Caki2 (cell line): ENCODE measurements at regions not wholly inside any gene's neighbourhood (a gene's known extent, or its start where the extent isn't known, plus 50 kb on each side); places are given as distances from the start of the nearest gene placed in this dataset.
A peak's percentile ranks its signal among the peaks of the same experiment; 100 is the strongest.

Experiments
- DNase-seq: peaks from one replicate; pipeline ENCODE4 v3.0.0-alpha.2; 2015; ENCODE audit warnings: low read depth
- in situ Hi-C: cut with HindIII; loops from 2 replicates; pipeline ENCODE4 v1.10.0; 2016; ENCODE audit warnings: low sequenced_read_pairs, low pct_unique_long_range_greater_than_20kb, mixed read lengths

- DNase-seq = no peak
- in situ Hi-C loops = no loop called here
Observed at GRCh38 chr9:12874395-12874794, 99.6 kb downstream of the LURAP1L start.

GRCh38 chr9:12875191-12875590 lies 100.4 kb downstream of the LURAP1L start:
- peak; percentile 11 for DNase-seq
- in situ Hi-C loops = no loop called here

DNA sequence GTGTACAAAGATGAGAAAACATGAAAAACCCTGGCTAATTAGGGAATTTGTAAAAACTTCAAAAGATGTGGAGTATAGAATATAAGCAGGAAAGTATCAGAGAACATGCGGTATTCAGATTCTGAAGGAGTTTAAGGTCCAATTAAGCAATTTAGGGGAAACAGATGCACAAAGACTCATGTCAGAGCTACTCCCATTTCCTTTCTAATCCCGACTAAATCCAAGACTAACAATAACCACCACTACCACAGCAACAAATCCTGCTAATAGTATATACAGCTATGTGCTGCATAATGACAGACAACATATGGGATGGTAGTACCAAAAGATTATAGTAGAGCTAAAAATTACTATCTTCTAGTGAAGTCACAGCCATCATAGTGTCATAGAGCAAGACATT lies 102.1 kb downstream of the LURAP1L start:
- in situ Hi-C loops = no loop called here
- no peak for DNase-seq

DNA sequence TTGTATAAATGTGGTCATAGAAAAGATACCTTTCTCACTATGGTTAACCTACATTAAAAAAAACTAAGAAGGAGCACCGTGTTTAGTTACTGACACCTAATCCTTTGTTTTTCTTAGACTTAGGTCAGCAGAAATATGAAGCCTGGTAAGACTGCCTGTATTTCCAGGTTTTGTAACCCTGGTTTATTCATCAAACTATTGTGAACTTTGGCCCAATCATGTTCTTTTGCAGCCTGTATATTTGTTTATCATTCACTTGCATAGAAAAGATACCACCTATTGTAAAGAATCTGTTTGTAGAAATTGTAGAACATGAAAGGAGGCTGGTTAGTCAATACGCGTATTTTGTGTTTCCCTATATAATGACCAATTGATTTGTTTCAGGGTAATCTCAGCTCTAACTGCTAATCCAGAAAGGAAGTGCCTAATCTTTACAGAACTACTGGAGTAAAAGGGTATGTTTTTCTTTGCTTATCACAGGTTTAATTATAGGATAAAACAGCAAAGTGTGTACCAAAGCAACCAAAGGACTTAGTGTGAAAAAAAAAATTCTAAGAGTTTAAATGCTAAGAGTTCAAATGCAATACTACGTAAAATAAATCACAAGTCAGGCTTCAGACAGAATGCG lies 103.6 kb downstream of the LURAP1L start:
- DNase-seq = peak; percentile 30
- in situ Hi-C loops = no loop called here

DNA sequence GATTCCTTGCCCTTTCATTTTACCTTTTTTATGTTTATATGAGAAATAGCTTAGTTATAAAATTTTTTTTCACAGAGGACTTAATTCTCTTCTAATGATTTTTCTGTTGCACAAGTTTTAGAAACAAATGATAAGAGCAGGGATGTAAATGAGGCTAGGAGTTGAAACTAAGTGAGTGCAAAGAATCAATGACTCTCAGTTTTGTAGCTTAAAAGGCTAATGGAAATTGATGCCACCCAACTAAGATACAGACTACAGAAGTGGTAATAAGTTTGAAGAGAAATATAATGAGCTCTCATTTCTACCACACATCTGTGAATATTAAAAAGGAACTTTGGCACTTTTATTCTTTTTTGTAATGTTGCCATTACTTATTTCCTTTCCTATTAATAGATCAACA lies 105.1 kb downstream of the LURAP1L start:
- in situ Hi-C loops = no loop called here

DNA sequence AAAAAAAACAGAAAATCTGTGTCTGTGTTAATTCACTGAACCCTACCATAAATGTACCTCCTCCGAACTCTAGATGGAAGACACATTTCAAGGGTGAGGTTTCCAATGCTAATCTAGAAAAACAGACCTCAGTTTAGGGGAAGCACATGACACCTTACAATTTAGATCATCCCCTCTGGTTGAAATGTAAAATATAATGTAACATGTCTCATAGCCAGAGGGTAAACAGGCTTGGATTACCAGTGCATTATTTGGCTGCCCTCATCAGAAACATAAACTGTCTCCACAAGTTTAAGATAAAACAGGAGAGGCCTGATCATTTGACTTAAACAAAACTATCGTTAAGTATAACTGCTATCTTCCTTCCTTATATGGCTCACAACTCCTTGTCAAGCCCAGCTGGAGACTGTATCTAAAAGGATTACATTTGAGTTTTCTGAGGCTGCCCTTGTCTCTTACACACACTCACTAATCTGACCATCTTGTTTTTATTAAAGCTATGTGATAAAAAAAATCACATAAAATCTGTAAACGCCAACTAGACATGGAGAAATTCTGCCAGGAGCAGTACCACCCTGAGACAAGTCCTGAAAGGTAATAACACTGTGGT lies 105.7 kb downstream of the LURAP1L start:
- no peak for DNase-seq
- in situ Hi-C loops = no loop called here

More for the DNA sequence above, 105.1 kb downstream of the LURAP1L start:
- DNase-seq = no peak

DNA sequence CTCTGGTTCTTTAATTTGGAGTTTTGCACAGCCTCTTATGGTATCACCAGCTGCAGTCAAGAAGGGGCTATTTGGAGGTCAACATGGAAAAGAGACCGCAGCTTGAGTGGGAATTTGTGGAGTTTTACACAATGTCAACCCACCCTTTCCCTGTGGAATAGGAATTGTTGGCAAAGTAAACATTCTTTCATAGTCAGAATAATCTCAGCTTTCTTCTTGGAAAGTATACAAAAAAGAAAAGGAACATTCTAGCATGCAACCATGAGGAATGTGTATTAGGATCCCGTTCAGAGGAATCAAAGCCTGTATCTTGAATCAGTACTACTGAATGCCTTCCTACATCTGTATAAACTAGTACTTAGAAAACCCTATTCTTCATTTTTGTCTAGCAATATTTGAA lies 107.6 kb downstream of the LURAP1L start:
- DNase-seq = no peak

DNA sequence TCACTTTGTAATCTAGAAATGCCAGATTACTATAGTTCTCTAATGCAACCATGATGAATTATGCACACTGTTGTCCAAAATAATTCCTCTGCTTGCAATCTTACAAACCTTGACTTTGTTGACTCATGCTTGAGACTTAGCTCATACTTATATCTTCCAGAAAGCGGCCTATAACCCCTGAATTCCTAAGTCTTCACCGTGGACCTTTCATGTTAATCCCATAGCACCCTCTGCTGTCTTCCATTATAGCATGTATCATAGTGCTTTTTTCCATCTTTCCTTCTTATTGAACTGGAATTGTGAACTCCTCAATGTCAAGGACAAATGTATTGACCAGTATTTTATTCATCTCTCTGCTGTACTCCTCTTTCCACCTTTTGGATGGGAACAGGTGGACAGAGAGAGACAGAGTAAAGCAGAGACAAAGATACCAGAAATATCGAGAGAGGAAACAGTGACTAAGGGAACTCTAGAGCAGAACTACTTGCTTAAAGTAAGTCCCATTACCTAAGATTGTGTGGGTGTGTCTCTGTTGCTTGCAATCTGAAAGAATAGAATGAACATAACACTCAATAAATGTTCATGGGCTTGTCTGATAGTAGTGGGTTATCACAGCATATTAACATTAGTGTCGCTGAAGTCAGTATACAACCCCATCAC lies 110.0 kb downstream of the LURAP1L start:
- in situ Hi-C loops = no loop called here
- DNase-seq = peak; percentile 61

More for the DNA sequence above, 107.6 kb downstream of the LURAP1L start:
- in situ Hi-C loops = no loop called here

DNA sequence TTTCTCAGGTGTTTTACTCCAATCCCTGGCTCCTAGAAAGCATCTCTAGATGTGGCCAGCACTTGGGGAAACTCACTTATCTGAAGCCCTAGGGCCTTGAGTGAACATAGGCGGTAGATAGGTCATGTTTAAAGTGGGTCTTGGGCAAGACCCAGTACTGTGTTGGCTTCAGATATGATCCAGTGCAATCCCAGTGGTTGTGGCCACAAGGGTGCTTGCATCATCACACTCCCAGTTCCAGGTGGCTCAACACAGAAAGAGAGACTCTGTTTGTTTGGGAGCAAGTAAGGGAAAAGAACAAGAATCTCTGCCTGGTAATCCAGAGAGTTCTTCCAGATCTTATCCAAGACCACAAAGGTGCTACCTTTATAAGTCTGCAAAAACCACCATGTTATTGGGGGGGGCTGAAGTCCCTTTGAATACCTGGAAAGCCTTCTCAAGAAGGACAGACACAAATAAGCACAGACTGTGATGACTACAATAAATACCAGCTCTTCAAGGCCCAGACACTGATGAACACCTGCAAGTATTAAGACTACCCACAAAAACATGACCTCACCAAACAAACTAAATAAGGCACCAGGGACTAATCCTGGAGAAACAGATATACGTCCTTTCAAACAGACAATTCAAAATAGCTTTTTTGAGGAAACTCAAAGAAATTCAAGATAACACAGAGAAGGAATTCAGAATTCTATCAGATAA lies 114.7 kb downstream of the LURAP1L start:
- DNase-seq = no peak
- in situ Hi-C loops = no loop called here

DNA sequence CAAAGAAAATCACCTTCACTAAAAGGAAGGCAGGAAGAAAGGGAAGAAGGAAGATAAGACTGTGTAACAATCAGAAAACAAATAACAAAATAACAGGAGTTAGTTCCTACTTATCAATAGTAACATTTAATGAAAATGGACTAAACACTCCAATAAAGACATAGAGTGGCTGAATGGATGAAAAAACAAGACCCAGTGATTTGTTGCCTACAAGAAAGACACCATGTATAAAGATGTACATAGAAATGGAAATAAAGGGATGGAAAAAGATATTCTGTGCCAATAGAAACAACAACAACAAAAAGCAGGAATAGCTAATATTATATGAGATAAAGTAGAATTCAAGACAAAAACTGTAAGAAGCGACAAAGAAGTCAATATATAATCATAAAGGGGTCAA lies 116.8 kb downstream of the LURAP1L start:
- in situ Hi-C loops = no loop called here
- no peak for DNase-seq

- in situ Hi-C loops = no loop called here
- DNase-seq = no peak
Observed at GRCh38 chr9:12903316-12903715, 128.5 kb downstream of the LURAP1L start.

- DNase-seq = no peak
- in situ Hi-C loops = no loop called here
Observed at GRCh38 chr9:12904261-12905000, 129.6 kb downstream of the LURAP1L start.

DNA sequence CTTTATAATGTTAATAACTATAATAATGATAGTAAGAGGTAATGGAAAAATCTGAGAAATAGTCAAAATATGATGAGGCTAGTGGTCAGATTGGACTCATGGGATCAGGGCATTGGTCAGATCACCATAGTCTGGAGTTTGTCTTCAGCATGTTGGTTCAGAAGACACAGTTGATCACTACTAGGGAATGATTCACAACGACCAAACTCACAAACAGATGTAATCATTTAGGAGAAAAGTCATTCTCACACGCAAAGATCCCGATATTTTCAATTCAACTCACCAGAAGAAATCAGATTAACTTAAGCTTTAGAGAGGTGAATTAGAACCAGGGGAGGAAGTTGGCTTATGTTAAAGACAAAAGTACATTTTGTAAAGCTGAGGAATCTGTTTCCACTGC lies 131.8 kb downstream of the LURAP1L start:
- in situ Hi-C loops = no loop called here
- DNase-seq = no peak

GRCh38 chr9:12908895-12909294 lies 134.1 kb downstream of the LURAP1L start:
- no peak for DNase-seq
- in situ Hi-C loops = no loop called here

DNA sequence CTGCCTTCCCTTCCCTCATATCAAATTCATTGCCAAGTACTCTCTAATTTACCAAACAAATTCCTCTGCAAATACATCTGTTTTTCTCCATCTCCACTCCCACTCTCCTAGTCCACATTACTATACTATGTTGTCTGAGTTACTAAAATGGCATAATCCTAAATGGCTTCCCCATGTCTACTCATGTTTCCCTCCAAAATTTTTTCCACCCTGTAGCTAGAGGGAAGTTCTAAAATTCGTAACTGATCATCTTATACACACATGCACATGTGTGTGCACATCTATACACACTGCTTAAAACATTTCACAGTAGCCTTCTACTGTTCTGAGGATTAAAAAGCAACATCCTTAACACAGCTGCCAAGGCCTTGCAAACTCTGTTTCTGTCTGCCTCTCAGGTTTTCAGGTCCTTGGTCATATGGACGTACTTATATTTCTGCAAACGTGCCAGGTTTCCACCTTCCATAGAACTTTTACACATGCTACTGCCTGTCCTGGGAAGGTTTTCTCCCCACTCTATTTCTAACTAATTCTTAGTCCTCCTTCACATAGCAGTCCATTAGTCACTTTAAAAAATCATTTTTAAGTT lies 140.6 kb downstream of the LURAP1L start:
- no peak for DNase-seq
- in situ Hi-C loops = no loop called here

- no peak for DNase-seq
- in situ Hi-C loops = no loop called here
Observed at GRCh38 chr9:12916042-12916441, 141.2 kb downstream of the LURAP1L start.

DNA sequence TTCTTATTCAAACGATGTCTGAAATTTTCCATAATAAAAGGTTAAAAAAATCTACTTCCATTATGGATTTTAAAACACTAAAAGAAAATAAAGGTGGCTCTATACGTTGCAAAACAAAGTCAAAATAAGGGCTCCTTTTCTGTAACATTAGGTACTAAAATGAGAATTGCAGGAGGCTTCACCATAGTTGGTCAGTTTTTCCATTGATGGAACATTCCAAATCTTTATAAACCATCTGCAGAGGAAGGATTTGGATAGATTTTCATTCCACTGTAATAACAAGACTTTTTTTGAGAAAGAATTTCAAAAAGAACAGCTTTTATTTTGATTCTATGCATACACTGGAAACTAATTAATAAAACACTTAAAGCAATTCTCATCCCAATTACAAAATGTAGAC lies 145.6 kb downstream of the LURAP1L start:
- in situ Hi-C loops = no loop called here
- no peak for DNase-seq

DNA sequence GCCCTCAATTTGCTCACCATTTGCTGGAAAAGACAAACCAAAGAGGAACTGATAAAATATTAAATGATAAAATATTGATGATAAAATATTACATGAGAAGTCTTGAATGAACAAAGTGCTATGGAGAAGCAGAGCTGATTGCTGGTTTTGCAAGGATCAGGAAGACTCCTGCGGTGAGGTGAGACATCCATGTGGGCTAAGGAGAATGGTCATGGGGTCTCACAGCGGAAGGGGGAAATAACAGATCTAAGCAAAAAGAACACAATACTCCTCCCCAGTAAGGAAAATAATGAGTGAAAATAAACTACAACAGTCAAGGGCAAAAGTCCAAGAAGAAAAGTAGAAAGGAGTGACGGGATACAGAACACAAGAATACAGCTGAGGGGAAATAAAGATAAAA lies 146.8 kb downstream of the LURAP1L start:
- in situ Hi-C loops = no loop called here
- no peak for DNase-seq
